ENCODE measurements at regions not wholly inside any gene's neighbourhood (a gene's known extent, or its start where the extent isn't known, plus 50 kb on each side); places are given as distances from the start of the nearest gene placed in this dataset.
"Not testable (repeated sequence)": the region's sequence is repeated elsewhere in the genome, so short reads cannot be mapped to it uniquely, and the experiment has no call there.

DNA sequence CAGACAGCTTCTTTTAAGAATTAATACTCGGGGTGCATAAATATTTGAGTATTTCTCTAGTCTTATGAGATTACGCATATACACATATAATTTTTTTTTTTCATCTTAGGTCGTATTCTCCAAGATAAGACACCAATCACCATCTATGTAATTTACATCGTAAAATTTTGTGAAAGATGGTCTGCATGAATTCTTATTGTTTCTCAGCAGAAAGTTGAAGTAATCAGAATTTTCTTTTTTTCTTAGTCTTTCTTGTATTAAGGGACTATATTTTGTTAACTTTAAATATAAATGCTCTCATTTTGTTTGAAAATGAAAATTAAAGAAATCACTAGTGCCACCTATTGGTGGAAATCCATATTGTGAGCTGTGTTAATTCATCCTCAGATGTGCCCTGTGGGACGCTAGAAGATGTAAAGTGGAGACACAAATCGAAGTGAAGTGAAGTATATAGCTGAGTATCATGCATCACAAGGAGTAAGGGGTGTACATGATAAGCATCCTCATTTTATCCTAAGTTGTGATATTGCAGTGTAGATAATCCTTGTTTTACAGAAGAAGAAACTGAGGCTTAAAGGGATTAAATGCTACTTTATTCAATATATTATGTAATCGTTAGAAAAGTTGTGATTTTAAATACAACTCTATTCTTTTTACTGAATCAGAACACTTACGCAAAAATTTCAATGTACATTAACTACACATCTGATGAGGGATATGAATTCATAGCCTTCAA lies 2084.3 kb downstream of the LRRC4C start:
- 35% methylated on average over 2 of the region's 8 CpGs for WGBS
- no peak overlapping the region for H3K4me3 ChIP-seq (ENCODE audit: low read length)
- no peaks in the 10 kb centered on the region for H3K4me1 ChIP-seq (ENCODE audit: insufficient read depth, low read length)
- H3K27ac ChIP-seq (ENCODE audit: low read depth, low read length), result no peak overlapping the region
- no peaks in the 10 kb centered on the region for H3K27me3 ChIP-seq (ENCODE audit: insufficient read depth, low read length)
- H3K36me3 ChIP-seq (ENCODE audit: insufficient read depth, low read length), result no peaks in the 10 kb centered on the region
- no peaks in the 10 kb centered on the region for H3K9me3 ChIP-seq (ENCODE audit: insufficient read depth, low read depth, low read length)
- no peak overlapping the region for H3K9ac ChIP-seq (ENCODE audit: low read depth, low read length)

- WGBS, result 93% methylated on average over 2 of the region's 3 CpGs
- no peaks in the 10 kb centered on the region for H3K4me1 ChIP-seq (ENCODE audit: insufficient read depth, low read length)
- H3K4me3 ChIP-seq (ENCODE audit: low read length), result no peak overlapping the region
- no peak overlapping the region for H3K9ac ChIP-seq (ENCODE audit: low read depth, low read length)
- no peaks in the 10 kb centered on the region for H3K9me3 ChIP-seq (ENCODE audit: insufficient read depth, low read depth, low read length)
- no peaks in the 10 kb centered on the region for H3K27me3 ChIP-seq (ENCODE audit: insufficient read depth, low read length)
- H3K27ac ChIP-seq (ENCODE audit: low read depth, low read length), result no peak overlapping the region
- no peaks in the 10 kb centered on the region for H3K36me3 ChIP-seq (ENCODE audit: insufficient read depth, low read length)
Measured at GRCh38 chr11:39367534-39367933, 2091.9 kb downstream of the LRRC4C start.

- Histone ChIP-seq H3K4me3 (ENCODE audit: low read length) (no peak overlapping the region), H3K27ac (ENCODE audit: low read depth, low read length) (no peak overlapping the region)
- WGBS, result 86% methylated on average over 2 of the region's 2 CpGs
Measured at GRCh38 chr11:39365809-39366436, 2093.5 kb downstream of the LRRC4C start.

GRCh38 chr11:39363571-39363970 lies 2095.9 kb downstream of the LRRC4C start:
- 86% methylated on average over 1 of the region's 1 CpG for WGBS
- H3K36me3 ChIP-seq (ENCODE audit: insufficient read depth, low read length), result no peaks in the 10 kb centered on the region
- H3K9me3 ChIP-seq (ENCODE audit: insufficient read depth, low read depth, low read length), result no peaks in the 10 kb centered on the region
- H3K27ac ChIP-seq (ENCODE audit: low read depth, low read length), result no peak overlapping the region
- no peaks in the 10 kb centered on the region for H3K4me1 ChIP-seq (ENCODE audit: insufficient read depth, low read length)
- H3K9ac ChIP-seq (ENCODE audit: low read depth, low read length), result no peak overlapping the region
- no peak overlapping the region for H3K4me3 ChIP-seq (ENCODE audit: low read length)
- H3K27me3 ChIP-seq (ENCODE audit: insufficient read depth, low read length), result no peaks in the 10 kb centered on the region

More at GRCh38 chr11:39365809-39366436, 2093.5 kb downstream of the LRRC4C start:
- H3K9me3 ChIP-seq (ENCODE audit: insufficient read depth, low read depth, low read length), result no peaks in the 10 kb centered on the region
- no peaks in the 10 kb centered on the region for H3K4me1 ChIP-seq (ENCODE audit: insufficient read depth, low read length)
- no peak overlapping the region for H3K9ac ChIP-seq (ENCODE audit: low read depth, low read length)
- no peaks in the 10 kb centered on the region for H3K36me3 ChIP-seq (ENCODE audit: insufficient read depth, low read length)
- no peaks in the 10 kb centered on the region for H3K27me3 ChIP-seq (ENCODE audit: insufficient read depth, low read length)

GRCh38 chr11:39361557-39361956 lies 2097.9 kb downstream of the LRRC4C start:
- Histone ChIP-seq H3K4me3 (ENCODE audit: low read length) (no peak overlapping the region), H3K27me3 (ENCODE audit: insufficient read depth, low read length) (no peaks in the 10 kb centered on the region), H3K9ac (ENCODE audit: low read depth, low read length) (no peak overlapping the region), H3K4me1 (ENCODE audit: insufficient read depth, low read length) (no peaks in the 10 kb centered on the region), H3K9me3 (ENCODE audit: insufficient read depth, low read depth, low read length) (no peaks in the 10 kb centered on the region), H3K27ac (ENCODE audit: low read depth, low read length) (no peak overlapping the region), H3K36me3 (ENCODE audit: insufficient read depth, low read length) (no peaks in the 10 kb centered on the region)
- WGBS, result 73% methylated on average over 1 of the region's 1 CpG

- WGBS, result 75% methylated on average over 5 of the region's 5 CpGs
- H3K27ac ChIP-seq (ENCODE audit: low read depth, low read length), result no peak overlapping the region
Measured at GRCh38 chr11:39345834-39346442, 2113.5 kb downstream of the LRRC4C start.

DNA sequence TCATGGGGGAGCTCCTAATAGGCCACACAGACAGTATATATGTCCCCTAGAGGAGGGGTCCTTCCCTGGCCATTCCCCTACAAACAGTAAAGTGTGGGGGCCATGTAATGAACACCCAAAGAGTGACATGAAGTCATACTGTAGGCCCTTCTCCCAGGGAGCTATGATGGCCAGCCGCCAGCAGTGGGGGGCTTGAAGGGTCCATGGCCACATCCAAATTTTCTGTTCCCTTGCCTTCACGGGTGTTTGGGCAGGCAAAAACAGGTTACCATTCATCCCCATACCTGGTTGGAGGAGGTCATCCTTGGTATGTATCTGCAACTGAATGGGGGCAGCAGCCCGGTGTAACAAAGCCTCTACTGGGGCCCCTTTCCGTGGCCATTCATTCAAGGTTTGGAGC lies 2118.0 kb downstream of the LRRC4C start:
- H3K4me3 ChIP-seq (ENCODE audit: low read length), result no peak overlapping the region
- no peak overlapping the region for H3K9ac ChIP-seq (ENCODE audit: low read depth, low read length)
- H3K4me1 ChIP-seq (ENCODE audit: insufficient read depth, low read length), result peaks cover 10% of the 10 kb centered on the region
- no peaks in the 10 kb centered on the region for H3K27me3 ChIP-seq (ENCODE audit: insufficient read depth, low read length)
- H3K36me3 ChIP-seq (ENCODE audit: insufficient read depth, low read length), result no peaks in the 10 kb centered on the region
- WGBS, result 97% methylated on average over 4 of the region's 4 CpGs
- H3K9me3 ChIP-seq (ENCODE audit: insufficient read depth, low read depth, low read length), result peaks cover 41% of the 10 kb centered on the region
- H3K27ac ChIP-seq (ENCODE audit: low read depth, low read length), result no peak overlapping the region

More at GRCh38 chr11:39345834-39346442, 2113.5 kb downstream of the LRRC4C start:
- no peaks in the 10 kb centered on the region for H3K27me3 ChIP-seq (ENCODE audit: insufficient read depth, low read length)
- no peak overlapping the region for H3K4me3 ChIP-seq (ENCODE audit: low read length)
- no peak overlapping the region; the same call in 1 of the 2 replicates for H3K9ac ChIP-seq (ENCODE audit: low read depth, low read length)
- H3K36me3 ChIP-seq (ENCODE audit: insufficient read depth, low read length), result no peaks in the 10 kb centered on the region
- peaks cover 3% of the 10 kb centered on the region; the same call in 1 of the 2 replicates for H3K9me3 ChIP-seq (ENCODE audit: insufficient read depth, low read depth, low read length)
- peaks cover 12% of the 10 kb centered on the region for H3K4me1 ChIP-seq (ENCODE audit: insufficient read depth, low read length)

- WGBS, result 81% methylated on average over 21 of the region's 21 CpGs
- not testable (repeated sequence) for H3K27ac ChIP-seq (ENCODE audit: low read depth, low read length); H3K27me3 ChIP-seq (ENCODE audit: insufficient read depth, low read length); H3K9ac ChIP-seq (ENCODE audit: low read depth, low read length); H3K4me3 ChIP-seq (ENCODE audit: low read length); H3K36me3 ChIP-seq (ENCODE audit: insufficient read depth, low read length); H3K4me1 ChIP-seq (ENCODE audit: insufficient read depth, low read length)
- H3K9me3 ChIP-seq (ENCODE audit: insufficient read depth, low read depth, low read length), result 0 out of 2 replicates have a peak, but pooled peaks cover 14% of the 10 kb centered on the region
Measured at GRCh38 chr11:39333006-39333405, 2126.4 kb downstream of the LRRC4C start.

DNA sequence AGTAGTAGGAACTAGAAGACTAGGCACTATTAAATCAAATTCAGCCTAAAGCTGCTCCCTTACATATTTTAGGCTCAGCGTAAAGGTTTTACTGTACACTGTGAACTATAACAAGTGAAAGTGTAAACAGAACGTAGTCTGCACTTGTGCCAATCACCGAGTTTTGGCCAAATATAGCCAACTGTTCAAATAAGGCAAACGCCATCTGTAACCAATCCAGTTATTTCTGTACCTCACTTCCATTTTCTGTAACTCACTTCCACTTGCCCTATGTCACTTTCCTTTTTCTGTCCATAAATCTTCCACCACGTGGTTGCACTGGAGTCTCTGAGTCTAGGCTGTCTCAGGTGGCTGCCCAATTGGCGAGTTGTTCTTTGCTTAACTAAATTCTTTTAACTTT lies 2132.2 kb downstream of the LRRC4C start:
- Histone ChIP-seq H3K36me3 (ENCODE audit: insufficient read depth, low read length) (no peaks in the 10 kb centered on the region), H3K9me3 (ENCODE audit: insufficient read depth, low read depth, low read length) (no peaks in the 10 kb centered on the region), H3K9ac (ENCODE audit: low read depth, low read length) (no peak overlapping the region), H3K4me3 (ENCODE audit: low read length) (no peak overlapping the region), H3K4me1 (ENCODE audit: insufficient read depth, low read length) (0 out of 2 replicates have a peak, but pooled peaks cover 7% of the 10 kb centered on the region), H3K27me3 (ENCODE audit: insufficient read depth, low read length) (no peaks in the 10 kb centered on the region), H3K27ac (ENCODE audit: low read depth, low read length) (no peak overlapping the region)
- WGBS, result 76% methylated on average over 6 of the region's 6 CpGs

GRCh38 chr11:39311888-39312287 lies 2147.6 kb downstream of the LRRC4C start:
- not testable (repeated sequence) for H3K9ac ChIP-seq (ENCODE audit: low read depth, low read length); H3K9me3 ChIP-seq (ENCODE audit: insufficient read depth, low read depth, low read length); H3K36me3 ChIP-seq (ENCODE audit: insufficient read depth, low read length); H3K27ac ChIP-seq (ENCODE audit: low read depth, low read length); H3K4me3 ChIP-seq (ENCODE audit: low read length); H3K4me1 ChIP-seq (ENCODE audit: insufficient read depth, low read length); H3K27me3 ChIP-seq (ENCODE audit: insufficient read depth, low read length)
- 96% methylated on average over 21 of the region's 21 CpGs for WGBS

DNA sequence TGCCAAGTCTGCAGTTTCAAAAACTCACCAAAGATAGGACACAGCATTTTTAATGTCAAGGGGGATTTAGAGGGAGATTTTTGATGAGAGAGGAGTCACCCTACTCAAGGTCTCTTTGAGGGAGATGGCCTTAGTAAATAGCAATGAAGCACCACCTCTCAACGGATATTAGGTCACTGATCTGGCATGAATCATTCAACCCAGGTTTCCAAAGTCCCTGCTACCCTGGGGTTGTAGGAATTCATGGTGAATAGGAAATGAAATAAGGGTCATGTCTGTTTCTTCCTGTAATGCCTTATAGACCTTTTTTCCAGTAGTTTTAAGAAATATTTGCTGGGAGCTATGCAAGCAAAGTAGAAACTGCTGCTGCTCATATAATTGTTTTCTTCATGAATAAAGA lies 2154.9 kb downstream of the LRRC4C start:
- H3K27me3 ChIP-seq (ENCODE audit: insufficient read depth, low read length), result no peaks in the 10 kb centered on the region
- no peaks in the 10 kb centered on the region for H3K36me3 ChIP-seq (ENCODE audit: insufficient read depth, low read length)
- H3K27ac ChIP-seq (ENCODE audit: low read depth, low read length), result no peak overlapping the region
- WGBS, result 91% methylated on average over 1 of the region's 1 CpG
- no peaks in the 10 kb centered on the region; the same call in 1 of the 2 replicates for H3K4me1 ChIP-seq (ENCODE audit: insufficient read depth, low read length)
- H3K9me3 ChIP-seq (ENCODE audit: insufficient read depth, low read depth, low read length), result no peaks in the 10 kb centered on the region
- no peak overlapping the region for H3K9ac ChIP-seq (ENCODE audit: low read depth, low read length)
- H3K4me3 ChIP-seq (ENCODE audit: low read length), result no peak overlapping the region
